ENCODE measurements at regions not wholly inside any gene's neighbourhood (a gene's known extent, or its start where the extent isn't known, plus 50 kb on each side); places are given as distances from the start of the nearest gene placed in this dataset.

DNA sequence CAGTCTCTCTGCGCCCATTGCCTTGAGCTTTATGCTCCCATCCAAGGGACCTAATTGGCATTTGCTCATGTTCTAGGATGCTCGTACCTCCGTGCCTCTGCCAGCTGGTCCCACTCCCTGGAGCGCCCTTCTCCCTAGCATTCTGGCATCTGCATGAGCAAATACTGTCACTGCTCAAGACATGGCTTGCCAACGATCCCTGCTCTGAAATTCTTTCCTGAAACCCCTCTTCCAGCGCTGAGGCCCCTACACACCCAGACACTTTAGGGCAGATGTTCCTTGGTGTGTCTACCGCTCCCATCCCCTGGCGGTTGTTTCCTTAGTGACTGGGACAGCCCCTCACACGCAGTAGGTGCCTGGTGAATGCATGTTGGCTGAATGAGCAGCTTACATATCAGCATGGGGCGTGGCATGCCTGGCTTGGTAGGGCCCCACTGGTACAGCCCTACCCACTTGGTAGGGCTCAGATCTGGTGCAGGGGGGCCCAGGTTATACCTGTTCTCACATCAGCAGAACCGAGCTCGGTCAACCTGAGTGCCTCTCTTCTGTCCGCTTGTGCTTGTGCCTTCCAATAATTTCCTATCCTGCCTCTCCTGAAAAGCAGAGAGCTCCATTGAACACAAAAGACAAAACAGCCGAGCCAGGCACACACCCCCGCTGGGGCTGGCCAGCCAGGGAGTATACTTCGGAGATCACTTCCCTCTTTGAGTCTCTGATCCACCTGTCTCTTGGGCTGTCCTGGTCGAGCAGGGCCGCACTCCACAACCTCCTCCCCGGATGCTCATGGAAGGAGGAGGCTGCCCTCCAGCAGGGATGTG, 59.2 kb downstream of the INHBB start:
- no peak overlapping the region for H3K4me3 ChIP-seq (ENCODE audit: low read length)
- no peak overlapping the region for H3K27ac ChIP-seq (ENCODE audit: low read depth in 1 of 2, low read length in 2 of 2)
- no peak overlapping the region for H3K4me3 Mint-ChIP-seq
- no peak overlapping the region for H3K27ac Mint-ChIP-seq
- peaks cover 0 to 3% of the 10 kb centered on the region in 2 experiments for H3K27me3 ChIP-seq (ENCODE audit: control insufficient read depth in 1 of 2, insufficient read depth in 2 of 2, low read length in 2 of 2)
- ChIA-PET CTCF (no interaction called here), POLR2A (no interaction called here)
- no peak for TF ChIP-seq CTCF (IDR thresholded peaks at IDR 0.05)
- no peaks in the 10 kb centered on the region for H3K4me1 Mint-ChIP-seq (ENCODE audit: low read depth)
- DNase-seq (no peak), ATAC-seq (ENCODE audit: poor library complexity) (no peak)
- no peaks in the 10 kb centered on the region for H3K36me3 ChIP-seq (ENCODE audit: insufficient read depth, low read length)
- H3K4me1 ChIP-seq (ENCODE audit: insufficient read depth, low read length), result no peaks in the 10 kb centered on the region
- H3K36me3 Mint-ChIP-seq (ENCODE audit: low read depth), result no peaks in the 10 kb centered on the region
- intact Hi-C loops (cut with DNase I, micrococcal nuclease), result no loop called here
- peaks cover 6% of the 10 kb centered on the region for H3K9me3 Mint-ChIP-seq
- H3K27me3 Mint-ChIP-seq, result peaks cover 10% of the 10 kb centered on the region
- H3K9me3 ChIP-seq (ENCODE audit: control insufficient read depth in 1 of 2, insufficient read depth in 1 of 2, low read length in 2 of 2), result peaks cover 0 to 20% of the 10 kb centered on the region in 2 experiments

DNA sequence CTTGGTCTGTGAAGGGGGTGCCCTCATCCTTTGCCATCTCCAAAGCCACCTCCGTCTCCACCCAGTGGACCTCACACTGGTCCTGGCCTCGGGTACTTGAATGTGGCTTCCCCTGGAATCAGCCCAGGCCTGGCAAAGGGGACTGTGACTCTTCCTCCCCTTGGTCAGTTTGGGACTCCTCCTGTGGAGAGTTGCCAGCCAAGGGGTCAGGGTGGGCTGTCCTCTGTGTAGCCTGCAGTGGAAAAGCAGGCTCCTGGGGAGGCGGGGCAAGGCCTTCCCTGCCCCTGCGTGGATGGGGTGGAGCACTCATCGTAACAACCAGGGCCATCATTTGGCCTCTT, 59.8 kb downstream of the INHBB start:
- Histone ChIP-seq H3K4me1 (ENCODE audit: insufficient read depth, low read length) (no peaks in the 10 kb centered on the region), H3K27ac (ENCODE audit: low read depth in 1 of 2, low read length in 2 of 2) (no peak overlapping the region), H3K9me3 (ENCODE audit: control insufficient read depth in 1 of 2, insufficient read depth in 1 of 2, low read length in 2 of 2) (peaks cover 0 to 20% of the 10 kb centered on the region in 2 experiments), H3K36me3 (ENCODE audit: insufficient read depth, low read length) (no peaks in the 10 kb centered on the region), H3K4me3 (ENCODE audit: low read length) (no peak overlapping the region), H3K27me3 (ENCODE audit: control insufficient read depth in 1 of 2, insufficient read depth in 2 of 2, low read length in 2 of 2) (peaks cover 0 to 3% of the 10 kb centered on the region in 2 experiments)
- ATAC-seq (ENCODE audit: poor library complexity), result no peak
- H3K4me3 Mint-ChIP-seq, result no peak overlapping the region
- POLR2A ChIA-PET, result no interaction called here
- H3K27ac Mint-ChIP-seq, result no peak overlapping the region
- DNase-seq, result no peak
- peaks cover 10% of the 10 kb centered on the region for H3K9me3 Mint-ChIP-seq
- no peaks in the 10 kb centered on the region for H3K36me3 Mint-ChIP-seq (ENCODE audit: low read depth)
- H3K27me3 Mint-ChIP-seq, result peaks cover 10% of the 10 kb centered on the region
- intact Hi-C loops (cut with DNase I, micrococcal nuclease), result no loop called here
- CTCF ChIA-PET, result no interaction called here
- no peak for TF ChIP-seq CTCF (IDR thresholded peaks at IDR 0.05)
- H3K4me1 Mint-ChIP-seq (ENCODE audit: low read depth), result no peaks in the 10 kb centered on the region

DNA sequence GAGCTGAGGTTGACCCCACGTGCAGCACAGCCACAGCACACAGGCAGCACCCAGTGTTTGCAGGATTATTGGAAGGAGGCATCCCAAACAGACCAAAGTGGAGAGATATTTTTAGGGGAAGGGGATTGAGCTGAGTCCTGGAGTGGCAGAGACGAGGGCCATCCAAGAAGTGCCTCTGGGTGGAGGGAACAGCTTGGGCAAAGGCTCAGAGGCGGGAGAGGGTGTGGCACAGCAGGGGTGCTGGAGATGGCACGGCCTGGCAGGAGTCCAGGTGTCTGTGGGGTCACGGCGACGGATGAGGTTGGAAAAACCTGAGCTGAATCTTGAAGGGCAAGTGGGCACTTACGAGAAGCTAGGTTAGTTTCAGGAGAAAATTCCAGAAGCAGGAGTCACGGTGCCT, 60.6 kb downstream of the INHBB start:
- no peak overlapping the region for H3K27ac ChIP-seq (ENCODE audit: low read depth in 1 of 2, low read length in 2 of 2)
- TF ChIP-seq CTCF (IDR thresholded peaks at IDR 0.05), result no peak
- no peak for DNase-seq
- H3K4me3 ChIP-seq (ENCODE audit: low read length), result no peak overlapping the region
- Mint-ChIP-seq H3K27me3 (peaks cover 4% of the 10 kb centered on the region), H3K36me3 (ENCODE audit: low read depth) (no peaks in the 10 kb centered on the region), H3K4me1 (ENCODE audit: low read depth) (no peaks in the 10 kb centered on the region), H3K9me3 (peaks cover 15% of the 10 kb centered on the region), H3K4me3 (no peak overlapping the region), H3K27ac (no peak overlapping the region)
- peaks cover 0 to 3% of the 10 kb centered on the region in 2 experiments for H3K27me3 ChIP-seq (ENCODE audit: control insufficient read depth in 1 of 2, insufficient read depth in 2 of 2, low read length in 2 of 2)
- peaks cover 0 to 20% of the 10 kb centered on the region in 2 experiments for H3K9me3 ChIP-seq (ENCODE audit: control insufficient read depth in 1 of 2, insufficient read depth in 1 of 2, low read length in 2 of 2)
- ATAC-seq (ENCODE audit: poor library complexity), result no peak
- no peaks in the 10 kb centered on the region for H3K36me3 ChIP-seq (ENCODE audit: insufficient read depth, low read length)
- CTCF ChIA-PET, result no interaction called here
- H3K4me1 ChIP-seq (ENCODE audit: insufficient read depth, low read length), result no peaks in the 10 kb centered on the region
- POLR2A ChIA-PET, result no interaction called here
- intact Hi-C loops (cut with DNase I, micrococcal nuclease), result no loop called here
